HG03378 (cell line): ENCODE measurements at regions not wholly inside any gene's neighbourhood (a gene's known extent, or its start where the extent isn't known, plus 50 kb on each side); places are given as distances from the start of the nearest gene placed in this dataset.

ENCODE experiments used
- ATAC-seq: cut with Tn5 transposase; IDR thresholded peaks from one replicate; pipeline ENCODE4 v1.9.1; 2021; ENCODE audit warnings: mild to moderate bottlenecking, moderate library complexity; ENCODE audit not compliant: unreplicated experiment

DNA sequence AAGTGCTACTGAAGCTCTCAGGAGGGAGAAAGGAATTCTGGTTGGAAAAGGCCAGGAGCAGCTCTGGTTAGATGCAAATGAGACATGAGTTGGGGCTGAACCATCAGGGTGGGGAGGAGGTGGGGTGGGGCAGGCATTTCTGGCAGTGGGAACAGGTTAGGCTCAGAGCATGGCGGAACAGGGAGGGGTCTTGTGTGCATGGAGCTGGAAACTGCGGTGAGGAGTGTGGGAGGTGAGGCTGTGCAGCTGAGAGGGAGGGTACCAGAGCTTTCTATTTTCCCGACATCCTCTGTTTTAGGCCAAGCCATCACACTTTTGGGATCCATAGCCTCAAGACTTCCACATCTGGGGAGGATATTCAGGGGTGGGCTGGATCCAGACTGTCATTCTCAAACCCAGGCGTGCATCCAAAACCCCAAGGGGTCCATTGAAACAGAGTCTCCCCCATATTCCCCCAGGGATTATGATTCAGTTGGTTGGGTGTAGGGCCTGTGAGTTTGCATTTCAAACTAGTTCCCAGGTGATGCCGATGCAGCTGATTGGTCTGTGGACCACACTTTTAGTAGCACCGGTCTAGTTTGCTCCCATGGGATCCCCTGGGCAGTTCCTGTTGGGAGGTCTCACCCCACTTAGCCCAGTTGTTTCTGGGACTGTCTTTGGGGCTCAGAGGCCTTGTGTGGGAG, 100.9 kb upstream of the TLE3 start:
- no peak for ATAC-seq

DNA sequence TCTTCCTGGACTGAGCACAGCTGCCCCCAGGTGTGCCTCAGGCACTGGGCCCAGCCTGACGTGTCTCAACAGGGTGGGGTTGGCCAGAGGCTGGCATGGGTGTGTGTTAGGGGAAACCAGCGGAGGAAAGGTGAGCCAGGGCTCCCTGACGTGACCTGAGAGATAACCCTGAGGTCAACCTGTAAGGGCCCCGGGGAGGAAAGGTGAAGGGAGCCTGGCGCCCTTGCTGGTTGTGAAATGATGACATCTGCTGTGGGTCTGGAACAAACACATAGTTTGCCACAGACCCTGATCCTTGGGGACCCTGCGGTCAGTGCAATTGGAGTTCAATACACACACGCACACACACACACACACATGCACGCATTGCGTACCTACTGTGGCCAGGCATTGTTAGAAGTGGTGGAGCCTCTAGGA, 100.2 kb upstream of the TLE3 start:
- ATAC-seq, result no peak

- no peak for ATAC-seq
These were observed 99.7 kb upstream of the TLE3 start for GRCh38 chr15:70197318-70197944.

- ATAC-seq, result peak; percentile 87
These were observed 98.9 kb upstream of the TLE3 start for GRCh38 chr15:70196372-70197316.

- ATAC-seq, result no peak
These were observed 98.0 kb upstream of the TLE3 start for GRCh38 chr15:70195587-70196305.

DNA sequence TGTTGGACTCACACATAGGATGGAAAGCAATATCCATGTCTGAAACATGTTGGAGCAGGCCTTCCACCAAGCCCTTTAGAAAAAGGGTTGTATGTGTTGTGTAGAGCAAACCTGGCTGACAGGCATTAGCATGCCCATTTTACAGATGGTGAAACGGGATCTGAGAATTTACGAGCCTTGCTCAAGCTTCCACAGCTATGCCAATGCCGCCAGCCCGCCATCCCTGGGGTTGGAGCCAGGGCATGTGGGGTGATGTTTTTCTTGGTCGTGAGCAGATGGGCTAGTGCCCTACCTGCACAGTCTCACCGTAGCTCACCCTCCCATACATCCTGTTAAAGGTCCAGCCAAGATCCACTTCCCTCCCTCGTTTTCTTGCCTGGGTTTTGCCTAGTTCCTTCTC, 97.5 kb upstream of the TLE3 start:
- ATAC-seq, result no peak

DNA sequence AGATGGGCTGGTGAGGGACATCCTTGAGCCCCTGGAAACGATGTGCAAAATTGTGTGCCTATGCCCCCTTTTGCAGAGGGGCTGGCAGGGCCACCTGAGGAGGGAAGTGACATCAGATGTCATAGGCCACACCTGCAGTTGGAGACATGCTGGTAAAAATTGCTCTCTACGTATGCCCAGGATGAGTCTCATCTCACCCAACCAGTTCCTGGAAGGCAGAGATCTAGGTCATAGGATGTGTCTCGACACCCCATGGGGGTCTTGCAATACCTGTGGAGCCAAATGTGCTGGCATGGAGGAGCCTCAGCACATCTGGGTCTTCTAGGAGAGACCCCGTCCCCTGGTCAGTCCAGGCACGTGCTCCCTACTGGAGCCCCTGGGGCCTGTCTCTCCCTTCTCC, 96.5 kb upstream of the TLE3 start:
- ATAC-seq, result no peak

DNA sequence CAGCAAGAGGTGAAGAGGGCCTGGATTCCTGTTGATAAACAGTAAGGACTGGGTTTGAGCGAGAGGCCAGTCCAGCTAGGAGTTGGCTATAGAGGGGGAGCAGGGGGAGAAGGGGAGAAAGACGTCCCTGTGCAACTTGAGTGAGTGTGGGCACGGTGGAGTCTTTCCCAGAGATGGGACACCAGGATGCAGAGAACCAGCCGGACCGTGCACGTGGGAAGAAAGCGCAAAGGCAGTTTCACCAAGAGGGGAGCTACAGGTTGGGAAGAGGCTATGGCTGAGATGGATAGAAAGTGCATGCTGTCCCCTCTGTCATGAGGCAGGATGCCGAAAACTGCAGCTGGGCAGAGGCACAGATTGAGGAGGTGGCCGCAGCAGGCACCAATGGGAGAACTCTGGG, 96.0 kb upstream of the TLE3 start:
- no peak for ATAC-seq

- no peak for ATAC-seq
These were observed 94.8 kb upstream of the TLE3 start for GRCh38 chr15:70192490-70192889.

- no peak for ATAC-seq
These were observed 94.3 kb upstream of the TLE3 start for GRCh38 chr15:70192041-70192440.

GRCh38 chr15:70190965-70191364, 93.2 kb upstream of the TLE3 start:
- ATAC-seq, result no peak

- no peak for ATAC-seq
These were observed 92.3 kb upstream of the TLE3 start for GRCh38 chr15:70189826-70190695.

DNA sequence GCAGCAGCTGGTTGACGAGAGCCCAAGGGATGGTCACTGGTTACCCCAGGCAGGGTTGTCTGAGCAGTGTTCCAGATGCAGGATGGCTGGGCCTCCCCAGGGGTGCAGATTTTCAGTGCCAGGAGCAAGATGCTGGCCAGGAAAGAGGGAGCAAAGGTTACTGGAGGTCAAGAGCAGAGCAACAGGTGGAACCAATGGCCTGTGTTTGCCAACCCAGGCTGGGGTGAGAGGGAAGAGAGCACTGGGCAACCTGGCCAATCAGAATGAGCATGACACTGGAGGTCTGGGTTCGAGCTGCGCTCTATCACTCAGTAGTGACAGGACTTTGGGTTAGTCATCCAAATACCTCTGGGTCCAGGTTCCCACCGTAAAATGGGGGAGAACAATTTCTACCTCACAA, 90.6 kb upstream of the TLE3 start:
- ATAC-seq, result no peak

DNA sequence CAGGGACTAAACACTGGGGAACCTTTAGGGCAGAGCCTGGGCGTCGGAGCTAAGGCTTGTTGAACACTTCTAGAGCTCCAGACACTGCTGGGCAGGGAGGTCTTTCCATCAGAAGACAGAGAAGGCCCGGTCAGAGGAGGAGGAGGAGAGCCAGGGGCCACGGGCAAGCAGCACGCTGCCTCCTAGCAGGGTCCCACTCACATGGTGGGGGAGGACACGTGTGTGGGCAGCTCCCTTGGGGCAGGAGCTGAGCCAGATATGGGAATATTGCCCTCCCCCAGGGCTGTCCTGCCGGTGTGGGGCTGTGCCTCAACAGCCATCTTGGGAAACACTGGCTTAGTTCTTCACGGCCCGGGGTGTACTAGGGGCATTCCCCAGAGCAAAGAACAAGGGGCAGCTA, 89.6 kb upstream of the TLE3 start:
- no peak for ATAC-seq

DNA sequence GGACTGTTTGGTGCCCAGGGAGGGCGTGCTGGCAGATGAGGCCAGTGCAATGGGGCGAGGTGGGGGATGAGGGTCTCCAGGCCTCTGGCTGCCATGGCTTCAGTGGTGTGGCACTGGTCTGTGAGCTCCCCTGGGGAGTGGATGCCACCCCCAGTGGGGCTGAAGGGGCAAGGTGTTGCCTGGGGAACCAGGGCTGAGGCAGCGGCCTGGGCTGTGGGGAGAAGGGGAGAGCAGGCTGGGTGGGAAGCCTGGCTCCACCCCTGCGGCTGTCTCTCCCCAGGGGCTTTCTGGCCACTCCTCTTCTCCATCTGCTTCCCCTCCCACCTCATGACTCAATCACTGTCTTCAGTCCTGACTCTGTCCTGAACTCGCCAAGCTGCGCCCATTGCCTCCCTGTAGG, 88.4 kb upstream of the TLE3 start:
- no peak for ATAC-seq

- ATAC-seq, result no peak
These were observed 87.6 kb upstream of the TLE3 start for GRCh38 chr15:70185251-70185711.

- ATAC-seq, result no peak
These were observed 85.4 kb upstream of the TLE3 start for GRCh38 chr15:70182858-70183695.

GRCh38 chr15:70181626-70182255, 84.0 kb upstream of the TLE3 start:
- ATAC-seq, result no peak
